ENCODE measurements at regions not wholly inside any gene's neighbourhood (a gene's known extent, or its start where the extent isn't known, plus 50 kb on each side); places are given as distances from the start of the nearest gene placed in this dataset.

DNA sequence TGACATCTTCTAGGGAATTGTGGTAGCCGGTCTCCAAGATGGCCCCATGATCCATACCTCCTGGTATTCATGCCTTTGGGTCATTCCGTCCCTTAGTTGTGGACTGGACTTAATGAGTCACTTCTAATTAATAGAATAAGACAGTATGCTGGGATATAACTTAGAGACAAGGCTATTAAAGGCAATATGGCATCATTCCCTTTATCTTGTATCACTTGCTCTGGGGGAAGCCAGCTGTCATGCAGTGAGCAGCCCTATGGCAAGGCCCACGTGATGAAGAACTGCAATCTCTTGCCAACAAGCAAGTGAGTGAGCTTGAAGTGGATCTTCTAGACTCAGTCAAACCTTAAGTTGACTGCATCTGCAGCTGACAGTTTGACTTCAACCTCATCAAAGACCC is 97.8 kb upstream of the MED13 start:
- 65 to 73% (median 68%) methylated on average over 3 of the region's 3 CpGs for WGBS, 3 donors
- no peaks in the 10 kb centered on the region for H3K4me1 ChIP-seq
- no peak overlapping the region for H3K27ac ChIP-seq
- no peaks in the 10 kb centered on the region for H3K27me3 ChIP-seq (ENCODE audit: insufficient read depth in 3 of 3, low read length in 2 of 3)
- no peaks in the 10 kb centered on the region for H3K9me3 ChIP-seq
- intact Hi-C loops (cut with DNase I) = no loop called here
- no peak overlapping the region for H3K4me3 ChIP-seq
- H3K36me3 ChIP-seq (ENCODE audit: insufficient read depth in 1 of 2, low read depth in 1 of 2) = no peaks in the 10 kb centered on the region
- no peak for ATAC-seq
- no peak for DNase-seq
- TF ChIP-seq, protein P1, sequence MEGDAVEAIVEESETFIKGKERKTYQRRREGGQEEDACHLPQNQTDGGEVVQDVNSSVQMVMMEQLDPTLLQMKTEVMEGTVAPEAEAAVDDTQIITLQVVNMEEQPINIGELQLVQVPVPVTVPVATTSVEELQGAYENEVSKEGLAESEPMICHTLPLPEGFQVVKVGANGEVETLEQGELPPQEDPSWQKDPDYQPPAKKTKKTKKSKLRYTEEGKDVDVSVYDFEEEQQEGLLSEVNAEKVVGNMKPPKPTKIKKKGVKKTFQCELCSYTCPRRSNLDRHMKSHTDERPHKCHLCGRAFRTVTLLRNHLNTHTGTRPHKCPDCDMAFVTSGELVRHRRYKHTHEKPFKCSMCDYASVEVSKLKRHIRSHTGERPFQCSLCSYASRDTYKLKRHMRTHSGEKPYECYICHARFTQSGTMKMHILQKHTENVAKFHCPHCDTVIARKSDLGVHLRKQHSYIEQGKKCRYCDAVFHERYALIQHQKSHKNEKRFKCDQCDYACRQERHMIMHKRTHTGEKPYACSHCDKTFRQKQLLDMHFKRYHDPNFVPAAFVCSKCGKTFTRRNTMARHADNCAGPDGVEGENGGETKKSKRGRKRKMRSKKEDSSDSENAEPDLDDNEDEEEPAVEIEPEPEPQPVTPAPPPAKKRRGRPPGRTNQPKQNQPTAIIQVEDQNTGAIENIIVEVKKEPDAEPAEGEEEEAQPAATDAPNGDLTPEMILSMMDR (IDR thresholded peaks at IDR 0.05) = no peak

DNA sequence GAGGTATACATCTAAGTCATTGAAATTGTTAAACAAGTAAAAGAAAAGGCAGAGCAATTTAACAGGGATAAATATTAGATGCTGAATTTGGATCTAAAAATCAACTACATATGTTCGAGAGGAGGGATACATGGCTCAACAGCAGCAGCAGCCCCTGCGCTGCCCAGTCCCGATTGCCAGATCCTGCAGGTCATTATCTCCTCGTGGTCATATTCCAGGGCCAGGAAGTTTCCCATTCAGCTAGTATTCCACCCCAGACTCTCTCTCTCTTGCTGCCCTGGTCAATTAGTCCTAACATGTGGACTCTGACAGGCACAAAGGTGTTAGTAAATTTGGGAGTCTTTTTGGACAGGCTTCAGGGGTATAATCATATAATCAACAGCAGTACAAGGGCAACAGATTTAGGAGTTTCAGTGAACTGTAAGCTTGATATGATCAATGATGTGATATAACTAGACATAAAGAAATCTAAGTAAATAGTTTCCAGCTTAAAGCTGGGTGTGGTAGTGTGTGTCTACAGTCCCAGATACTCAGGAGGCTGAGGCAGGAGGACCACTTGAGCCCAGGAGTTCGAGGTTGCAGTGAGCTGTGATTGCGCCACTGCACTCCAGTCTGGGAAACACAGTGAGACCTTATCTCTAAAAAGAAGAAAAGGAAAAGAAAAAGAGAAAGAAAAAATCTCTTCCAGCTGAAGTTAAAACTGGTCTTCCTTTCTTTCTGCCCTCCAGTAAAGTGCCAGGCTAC is 96.5 kb upstream of the MED13 start:
- no peak overlapping the region for H3K4me3 ChIP-seq
- intact Hi-C loops (cut with DNase I) = no loop called here
- ATAC-seq = no peak
- TF ChIP-seq, protein P1 (IDR thresholded peaks at IDR 0.05) = no peak
- no peaks in the 10 kb centered on the region for H3K4me1 ChIP-seq
- H3K36me3 ChIP-seq (ENCODE audit: insufficient read depth in 1 of 2, low read depth in 1 of 2) = no peaks in the 10 kb centered on the region
- peaks cover 0 to 2% (median 0%) of the 10 kb centered on the region in 3 donors for H3K27me3 ChIP-seq (ENCODE audit: insufficient read depth in 3 of 3, low read length in 2 of 3)
- no peak for DNase-seq
- no peak overlapping the region for H3K27ac ChIP-seq
- 66 to 79% (median 78%) methylated on average over 6 of the region's 6 CpGs for WGBS, 3 donors
- H3K9me3 ChIP-seq = no peaks in the 10 kb centered on the region

DNA sequence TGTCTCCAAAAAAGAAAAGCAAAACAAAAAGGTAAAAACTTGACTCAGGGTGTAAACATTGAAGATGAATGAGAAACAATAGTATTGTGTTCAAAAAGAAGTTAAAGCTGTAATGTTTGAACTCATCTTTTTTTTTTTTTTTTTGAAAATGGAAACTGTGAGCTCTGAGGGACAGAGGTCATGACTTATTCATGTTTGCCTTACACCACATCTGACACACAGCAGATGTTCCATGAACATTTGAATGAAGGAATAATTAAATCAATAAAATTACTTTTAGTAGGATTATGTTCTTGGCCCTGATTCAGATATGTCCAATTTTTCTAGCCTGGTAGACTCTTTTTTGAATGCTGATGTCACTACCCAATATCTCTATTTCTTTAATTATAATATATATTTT is 95.7 kb upstream of the MED13 start:
- no peaks in the 10 kb centered on the region for H3K36me3 ChIP-seq (ENCODE audit: insufficient read depth in 1 of 2, low read depth in 1 of 2)
- H3K4me1 ChIP-seq = no peaks in the 10 kb centered on the region
- TF ChIP-seq, protein P1 (IDR thresholded peaks at IDR 0.05) = no peak
- no peak for DNase-seq
- H3K27me3 ChIP-seq (ENCODE audit: insufficient read depth in 3 of 3, low read length in 2 of 3) = peaks cover 0 to 2% (median 0%) of the 10 kb centered on the region in 3 donors
- H3K27ac ChIP-seq = no peak overlapping the region
- ATAC-seq = no peak
- intact Hi-C loops (cut with DNase I) = no loop called here
- H3K9me3 ChIP-seq = no peaks in the 10 kb centered on the region
- no peak overlapping the region for H3K4me3 ChIP-seq

DNA sequence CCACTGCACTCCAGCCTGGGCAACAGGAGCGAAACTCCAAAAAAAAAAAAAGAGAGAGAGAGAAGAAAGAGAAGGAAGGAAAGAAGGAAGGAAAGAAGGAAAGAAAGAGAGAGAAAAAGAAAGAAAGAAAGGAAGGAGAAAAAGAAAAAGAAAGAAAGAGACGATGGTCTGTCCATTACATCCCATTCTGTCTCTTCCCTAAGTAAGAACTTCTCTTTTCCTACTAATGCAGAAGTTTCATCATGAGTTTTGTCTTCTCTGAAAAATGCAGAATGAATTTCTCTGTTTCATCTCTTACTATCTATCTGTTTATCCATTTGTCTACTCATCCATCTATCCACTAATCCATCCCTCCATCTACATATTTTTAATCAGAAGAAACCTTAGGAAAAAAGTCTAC is 94.9 kb upstream of the MED13 start:
- ATAC-seq (no peak), DNase-seq (no peak)
- TF ChIP-seq, protein P1 (IDR thresholded peaks at IDR 0.05) = no peak
- WGBS, 3 donors = 91 to 95% (median 92%) methylated on average over 2 of the region's 2 CpGs
- Histone ChIP-seq H3K4me1 (no peaks in the 10 kb centered on the region), H3K27ac (no peak overlapping the region), H3K9me3 (no peaks in the 10 kb centered on the region), H3K36me3 (ENCODE audit: insufficient read depth in 1 of 2, low read depth in 1 of 2) (no peaks in the 10 kb centered on the region), H3K27me3 (ENCODE audit: insufficient read depth in 3 of 3, low read length in 2 of 3) (peaks cover 0 to 3% (median 2%) of the 10 kb centered on the region in 3 donors), H3K4me3 (no peak overlapping the region)
- intact Hi-C loops (cut with DNase I) = no loop called here

DNA sequence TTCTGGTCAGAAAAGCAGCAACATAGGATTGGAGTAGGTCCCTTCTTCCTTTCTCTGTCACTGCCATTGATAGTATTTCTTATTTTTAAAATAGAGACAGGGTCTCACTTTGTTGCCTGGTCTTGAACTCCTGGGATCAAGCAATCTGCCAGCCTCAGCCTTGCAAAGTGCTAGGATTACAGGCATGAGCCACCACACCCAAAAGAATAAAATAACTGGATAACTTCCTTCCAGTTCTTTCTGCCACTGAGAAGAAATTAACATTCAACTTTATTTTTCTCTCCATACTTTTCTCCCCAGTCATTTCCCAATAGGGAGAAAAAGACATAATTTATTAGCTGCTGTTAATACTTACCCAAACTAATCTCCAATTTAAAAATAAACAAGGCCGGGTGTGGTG is 91.9 kb upstream of the MED13 start:
- Histone ChIP-seq H3K4me1 (no peaks in the 10 kb centered on the region), H3K27me3 (ENCODE audit: insufficient read depth in 3 of 3, low read length in 2 of 3) (peaks cover 0 to 3% (median 2%) of the 10 kb centered on the region in 3 donors), H3K36me3 (ENCODE audit: insufficient read depth in 1 of 2, low read depth in 1 of 2) (no peaks in the 10 kb centered on the region), H3K9me3 (no peaks in the 10 kb centered on the region), H3K4me3 (no peak overlapping the region), H3K27ac (no peak overlapping the region)
- intact Hi-C loops (cut with DNase I) = no loop called here
- DNase-seq (no peak), ATAC-seq (no peak)
- WGBS, 3 donors = 59 to 76% (median 70%) methylated on average over 1 of the region's 1 CpG
- TF ChIP-seq, protein P1 (IDR thresholded peaks at IDR 0.05) = no peak

Measured in psoas muscle (tissue), 7 donors.